ENCODE measurements at regions not wholly inside any gene's neighbourhood (a gene's known extent, or its start where the extent isn't known, plus 50 kb on each side); places are given as distances from the start of the nearest gene placed in this dataset.

DNA sequence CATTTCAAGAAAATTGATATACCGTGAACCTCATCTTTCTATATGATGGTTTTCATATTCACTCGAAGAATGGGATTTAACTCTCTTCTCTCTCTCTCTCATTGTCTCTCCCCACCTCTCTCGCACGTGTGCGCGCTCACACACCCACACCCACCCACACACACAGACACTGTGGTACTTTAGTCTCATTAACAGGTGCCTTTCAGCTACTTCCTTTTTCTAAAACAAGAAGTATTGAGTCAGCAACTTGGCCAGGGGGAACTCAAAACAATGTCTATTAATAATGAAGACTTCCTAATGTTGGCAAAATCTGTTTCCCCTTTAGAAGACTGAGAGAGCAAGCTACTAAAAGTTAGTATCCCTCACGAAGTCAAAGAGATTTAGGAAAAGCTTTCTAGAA is 150.7 kb downstream of the TMCO5A start:
- POLR2A ChIA-PET, result interaction anchor here (1.2 kb wide), 1 partner anchor 13 kb away, joined by 6 read pairs; no protein-coding TSS in a partner anchor

DNA sequence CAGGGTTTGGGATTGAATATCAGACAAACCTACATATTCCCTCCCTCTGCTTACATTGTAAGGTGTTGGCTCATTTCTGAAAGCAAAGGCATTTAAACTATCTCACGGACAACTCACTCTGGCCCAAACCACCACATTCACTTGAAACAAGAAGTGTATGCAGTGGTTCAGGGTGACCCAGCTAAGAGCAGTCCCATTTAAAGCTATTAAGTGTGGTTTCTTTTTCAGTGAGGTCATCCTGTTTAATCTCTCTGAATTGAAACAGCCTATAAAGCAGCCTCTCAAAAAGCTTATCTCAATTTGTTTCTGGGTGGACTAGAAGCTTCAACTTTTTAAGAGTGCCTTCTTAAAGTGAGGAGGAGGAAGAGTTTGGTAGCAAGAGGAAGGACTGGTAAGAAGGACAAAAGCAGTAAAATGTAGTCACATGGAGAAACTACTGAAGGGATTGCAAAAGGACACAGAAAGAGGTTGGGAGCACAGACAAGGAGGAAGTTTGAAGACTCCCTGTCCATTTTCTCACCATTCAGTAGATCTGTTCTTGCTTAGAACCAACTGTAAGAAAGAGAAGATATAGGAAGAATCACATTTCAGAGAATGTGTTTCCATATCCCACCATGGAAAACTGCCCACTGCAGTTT is 151.6 kb downstream of the TMCO5A start:
- CTCF ChIA-PET, result no interaction called here
- POLR2A ChIA-PET, result no interaction called here
- no peak for DNase-seq (ENCODE audit: extremely low spot score)
- TF ChIP-seq ARNT (IDR thresholded peaks at IDR 0.05), result no peak
- TF ChIP-seq L3MBTL2 (conservative IDR thresholded peaks at IDR 0.05), result no peak
- no peak for TF ChIP-seq SP1 (IDR thresholded peaks at IDR 0.05)
- no peak for TF ChIP-seq FOXM1 (IDR thresholded peaks at IDR 0.05; ENCODE audit: borderline replicate concordance)
- TF ChIP-seq ELF4 (IDR thresholded peaks at IDR 0.05), result no peak
- TF ChIP-seq PKNOX1 (IDR thresholded peaks at IDR 0.05), result no peak

More for the DNA sequence above, 150.7 kb downstream of the TMCO5A start:
- DNase-seq (ENCODE audit: extremely low spot score), result no peak
- CTCF ChIA-PET, result no interaction called here
- no peak for TF ChIP-seq TARDBP (IDR thresholded peaks at IDR 0.05)
- no peak for TF ChIP-seq SP1 (IDR thresholded peaks at IDR 0.05)
- TF ChIP-seq ELF4 (IDR thresholded peaks at IDR 0.05), result no peak
- TF ChIP-seq PKNOX1 (IDR thresholded peaks at IDR 0.05), result no peak
- no peak for TF ChIP-seq NFRKB (IDR thresholded peaks at IDR 0.05)
- TF ChIP-seq ZNF384 (IDR thresholded peaks at IDR 0.05), result no peak
- TF ChIP-seq L3MBTL2 (conservative IDR thresholded peaks at IDR 0.05), result no peak
- no peak for TF ChIP-seq CTBP1 (IDR thresholded peaks at IDR 0.05; ENCODE audit: borderline replicate concordance)
- TF ChIP-seq BHLHE40 (IDR thresholded peaks at IDR 0.05; ENCODE audit: borderline replicate concordance), result no peak
- no peak for TF ChIP-seq HDGF (IDR thresholded peaks at IDR 0.05; ENCODE audit: borderline replicate concordance)

DNA sequence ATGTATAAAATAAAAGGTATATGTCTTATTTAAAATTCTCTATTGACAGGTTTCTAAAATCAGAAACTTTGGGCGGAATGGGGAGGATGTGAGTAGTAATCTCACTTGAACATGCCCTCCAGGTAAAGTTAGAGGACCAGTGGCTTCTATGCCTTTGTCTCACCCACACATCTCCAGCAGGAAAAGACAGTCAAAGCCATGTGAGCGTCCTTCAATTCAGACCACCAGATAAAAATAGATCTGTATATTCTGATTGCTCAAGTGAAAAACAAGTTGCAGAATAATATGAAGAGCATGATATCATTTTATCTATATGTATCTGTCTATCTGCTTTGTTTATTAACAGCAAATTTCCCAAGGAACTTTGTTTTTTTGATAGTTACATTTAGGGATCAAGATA is 152.2 kb downstream of the TMCO5A start:
- CTCF ChIA-PET, result no interaction called here

DNA sequence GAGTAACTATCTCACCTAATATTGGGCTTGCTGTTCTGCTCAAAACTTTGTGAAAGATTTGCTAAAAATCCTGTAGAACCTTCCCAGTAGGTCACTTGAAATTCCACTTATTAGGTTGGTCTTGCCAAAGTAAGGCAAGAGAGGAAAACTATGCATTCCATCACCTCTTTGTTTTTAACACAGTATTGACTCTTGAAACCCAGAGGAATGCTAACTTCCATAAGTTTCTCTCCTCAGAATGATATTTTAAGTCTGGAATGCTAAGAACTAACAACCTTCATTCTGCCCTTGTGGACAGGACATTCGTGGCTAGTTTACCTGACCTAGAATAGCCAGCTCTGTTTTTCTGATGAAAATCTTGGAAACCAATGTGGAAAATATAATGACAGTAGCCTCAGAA is 154.5 kb downstream of the TMCO5A start:
- ChIA-PET POLR2A (no interaction called here), CTCF (no interaction called here)
- TF ChIP-seq HDGF (IDR thresholded peaks at IDR 0.05; ENCODE audit: borderline replicate concordance) (no peak), CTBP1 (IDR thresholded peaks at IDR 0.05; ENCODE audit: borderline replicate concordance) (no peak)
- no peak for DNase-seq (ENCODE audit: extremely low spot score)

More for the DNA sequence above, 152.2 kb downstream of the TMCO5A start:
- POLR2A ChIA-PET, result no interaction called here
- no peak for TF ChIP-seq SP1 (IDR thresholded peaks at IDR 0.05)
- TF ChIP-seq L3MBTL2 (conservative IDR thresholded peaks at IDR 0.05), result no peak
- no peak for TF ChIP-seq SUZ12 (IDR thresholded peaks at IDR 0.05)
- TF ChIP-seq HDGF (IDR thresholded peaks at IDR 0.05; ENCODE audit: borderline replicate concordance), result no peak
- TF ChIP-seq NFRKB (IDR thresholded peaks at IDR 0.05), result no peak
- TF ChIP-seq LEF1 (IDR thresholded peaks at IDR 0.05; ENCODE audit: borderline replicate concordance), result no peak
- TF ChIP-seq ZNF384 (IDR thresholded peaks at IDR 0.05), result no peak
- TF ChIP-seq TARDBP (IDR thresholded peaks at IDR 0.05), result no peak
- no peak for DNase-seq (ENCODE audit: extremely low spot score)

DNA sequence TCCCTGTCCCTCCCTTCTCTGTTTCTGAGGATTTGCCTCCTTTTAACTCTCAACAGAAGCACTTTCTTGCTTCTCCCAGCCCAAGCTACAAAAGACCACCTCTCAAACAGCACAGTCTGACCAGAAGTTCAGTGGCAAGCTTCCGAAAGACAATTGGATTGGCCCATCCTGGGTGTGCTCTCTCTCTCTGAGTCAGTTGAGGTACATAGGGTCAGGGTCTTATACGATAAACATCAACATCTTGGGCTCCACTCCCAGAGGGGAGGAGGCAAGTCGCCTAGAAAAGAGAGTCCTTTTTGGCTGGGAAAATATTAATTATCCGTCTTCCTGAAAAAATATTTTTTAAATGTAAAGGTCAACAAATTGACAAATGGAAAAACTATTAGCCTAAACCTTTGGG is 155.8 kb downstream of the TMCO5A start:
- ChIA-PET POLR2A (no interaction called here), CTCF (no interaction called here)
- DNase-seq (ENCODE audit: extremely low spot score), result no peak
- no peak for TF ChIP-seq FOXM1 (IDR thresholded peaks at IDR 0.05; ENCODE audit: borderline replicate concordance)
- TF ChIP-seq ZNF384 (IDR thresholded peaks at IDR 0.05), result no peak
- no peak for TF ChIP-seq FOXA1 (IDR thresholded peaks at IDR 0.05)
- no peak for TF ChIP-seq SUZ12 (IDR thresholded peaks at IDR 0.05)
- TF ChIP-seq ELF4 (IDR thresholded peaks at IDR 0.05), result no peak
- TF ChIP-seq BHLHE40 (IDR thresholded peaks at IDR 0.05; ENCODE audit: borderline replicate concordance), result no peak
- no peak for TF ChIP-seq ARNT (IDR thresholded peaks at IDR 0.05)
- TF ChIP-seq TARDBP (IDR thresholded peaks at IDR 0.05), result no peak
- TF ChIP-seq LEF1 (IDR thresholded peaks at IDR 0.05; ENCODE audit: borderline replicate concordance), result no peak
- TF ChIP-seq L3MBTL2 (conservative IDR thresholded peaks at IDR 0.05), result no peak
- TF ChIP-seq FOXK2 (IDR thresholded peaks at IDR 0.05), result no peak
- TF ChIP-seq HDGF (IDR thresholded peaks at IDR 0.05; ENCODE audit: borderline replicate concordance), result no peak
- TF ChIP-seq SP1 (IDR thresholded peaks at IDR 0.05), result no peak
- no peak for TF ChIP-seq PKNOX1 (IDR thresholded peaks at IDR 0.05)
- TF ChIP-seq CTBP1 (IDR thresholded peaks at IDR 0.05; ENCODE audit: borderline replicate concordance), result no peak
- TF ChIP-seq NFRKB (IDR thresholded peaks at IDR 0.05), result no peak

DNA sequence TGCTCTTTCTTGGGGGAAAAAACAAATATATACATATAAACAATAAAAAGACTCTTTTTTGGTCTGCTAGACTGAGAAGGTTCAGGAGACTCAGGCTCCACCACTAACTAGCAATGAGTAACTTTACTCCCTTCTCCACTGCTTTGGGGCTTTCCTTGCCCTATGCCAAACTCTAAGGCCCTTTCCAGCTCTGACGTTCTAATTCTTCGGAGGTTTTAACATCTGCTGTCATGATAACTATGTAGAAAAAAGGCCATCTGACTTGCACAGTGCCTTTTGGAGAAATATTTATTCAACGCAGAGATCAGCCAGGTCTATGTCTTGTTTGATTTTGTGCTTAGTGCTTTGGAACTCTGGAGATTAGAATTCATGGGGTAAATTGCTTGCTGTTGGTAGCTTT is 156.2 kb downstream of the TMCO5A start:
- no peak for TF ChIP-seq CTBP1 (IDR thresholded peaks at IDR 0.05; ENCODE audit: borderline replicate concordance)
- TF ChIP-seq FOXA1 (IDR thresholded peaks at IDR 0.05), result no peak
- ChIA-PET CTCF (no interaction called here), POLR2A (no interaction called here)
- DNase-seq (ENCODE audit: extremely low spot score), result no peak

GRCh38 chr15:38091078-38091645 is 156.7 kb downstream of the TMCO5A start:
- ChIA-PET CTCF (no interaction called here), POLR2A (no interaction called here)
- no peak for DNase-seq (ENCODE audit: extremely low spot score)
- no peak for TF ChIP-seq TARDBP (IDR thresholded peaks at IDR 0.05)
- no peak for TF ChIP-seq ZNF384 (IDR thresholded peaks at IDR 0.05)
- no peak for TF ChIP-seq SP1 (IDR thresholded peaks at IDR 0.05)
- TF ChIP-seq FOXM1 (IDR thresholded peaks at IDR 0.05; ENCODE audit: borderline replicate concordance), result no peak
- no peak for TF ChIP-seq PKNOX1 (IDR thresholded peaks at IDR 0.05)
- no peak for TF ChIP-seq BHLHE40 (IDR thresholded peaks at IDR 0.05; ENCODE audit: borderline replicate concordance)

Measured in HEK293T (cell line).